ENCODE measurements at regions not wholly inside any gene's neighbourhood (a gene's known extent, or its start where the extent isn't known, plus 50 kb on each side); places are given as distances from the start of the nearest gene placed in this dataset.

GRCh38 chr2:200138391-200139124 lies 167.9 kb upstream of the SPATS2L start:
- POLR2A ChIA-PET: interaction anchor here (0.5 kb wide), 1 partner anchor 57 kb away, joined by 3 read pairs; no protein-coding TSS in a partner anchor
- Mint-ChIP-seq H3K27me3 (peaks cover 1% of the 10 kb centered on the region), H3K9me3 (no peaks in the 10 kb centered on the region), H3K4me1 (ENCODE audit: low read depth) (no peaks in the 10 kb centered on the region), H3K27ac (no peak overlapping the region), H3K4me3 (no peak overlapping the region), H3K36me3 (ENCODE audit: low read depth) (no peaks in the 10 kb centered on the region)
- no peak for TF ChIP-seq CTCF (IDR thresholded peaks at IDR 0.05)
- DNase-seq (no peak), ATAC-seq (no peak)
- intact Hi-C loops (cut with micrococcal nuclease): no loop called here
- CTCF ChIA-PET: no interaction called here

- H3K36me3 Mint-ChIP-seq (ENCODE audit: low read depth): no peaks in the 10 kb centered on the region
- CTCF ChIA-PET: no interaction called here
- TF ChIP-seq CTCF (IDR thresholded peaks at IDR 0.05): no peak
- no peaks in the 10 kb centered on the region for H3K4me1 Mint-ChIP-seq (ENCODE audit: low read depth)
- DNase-seq: no peak
- POLR2A ChIA-PET: no interaction called here
- no peak overlapping the region for H3K27ac Mint-ChIP-seq
- peaks cover 12% of the 10 kb centered on the region for H3K27me3 Mint-ChIP-seq
- intact Hi-C loops (cut with micrococcal nuclease): no loop called here
- peaks cover 4% of the 10 kb centered on the region for H3K9me3 Mint-ChIP-seq
- H3K4me3 Mint-ChIP-seq: no peak overlapping the region
- ATAC-seq: no peak
Measured at GRCh38 chr2:200144571-200144970, 161.9 kb upstream of the SPATS2L start.

GRCh38 chr2:200146501-200146900 lies 160.0 kb upstream of the SPATS2L start:
- ChIA-PET POLR2A (no interaction called here), CTCF (no interaction called here)
- ATAC-seq: no peak
- Mint-ChIP-seq H3K4me1 (ENCODE audit: low read depth) (no peaks in the 10 kb centered on the region), H3K4me3 (no peak overlapping the region), H3K27ac (no peak overlapping the region), H3K9me3 (peaks cover 10% of the 10 kb centered on the region), H3K36me3 (ENCODE audit: low read depth) (no peaks in the 10 kb centered on the region), H3K27me3 (peaks cover 13% of the 10 kb centered on the region)
- TF ChIP-seq CTCF (IDR thresholded peaks at IDR 0.05): no peak
- DNase-seq: no peak
- intact Hi-C loops (cut with micrococcal nuclease): no loop called here

GRCh38 chr2:200147371-200147770 lies 159.1 kb upstream of the SPATS2L start:
- POLR2A ChIA-PET: no interaction called here
- Mint-ChIP-seq H3K36me3 (ENCODE audit: low read depth) (no peaks in the 10 kb centered on the region), H3K4me3 (no peak overlapping the region), H3K4me1 (ENCODE audit: low read depth) (no peaks in the 10 kb centered on the region), H3K27me3 (peaks cover 13% of the 10 kb centered on the region), H3K27ac (no peak overlapping the region), H3K9me3 (peaks cover 11% of the 10 kb centered on the region)
- ATAC-seq: no peak
- no peak for TF ChIP-seq CTCF (IDR thresholded peaks at IDR 0.05)
- DNase-seq: no peak
- CTCF ChIA-PET: no interaction called here
- intact Hi-C loops (cut with micrococcal nuclease): no loop called here

- Mint-ChIP-seq H3K4me3 (no peak overlapping the region), H3K27ac (no peak overlapping the region), H3K36me3 (ENCODE audit: low read depth) (no peaks in the 10 kb centered on the region), H3K27me3 (peaks cover 13% of the 10 kb centered on the region), H3K9me3 (peaks cover 15% of the 10 kb centered on the region), H3K4me1 (ENCODE audit: low read depth) (no peaks in the 10 kb centered on the region)
- intact Hi-C loops (cut with micrococcal nuclease): no loop called here
- no peak for DNase-seq
- ATAC-seq: no peak
- ChIA-PET CTCF (no interaction called here), POLR2A (interaction anchor here (0.6 kb wide), 1 partner anchor 45 kb away, joined by 3 read pairs; no protein-coding TSS in a partner anchor)
- no peak for TF ChIP-seq CTCF (IDR thresholded peaks at IDR 0.05)
Measured at GRCh38 chr2:200148366-200148765, 158.1 kb upstream of the SPATS2L start.

All from activated CD8-positive, alpha-beta T cell treated with anti-CD3 and anti-CD28 coated beads for 36 hours (primary cell).